Stimulated activated CD4-positive, alpha-beta T cell treated with anti-CD3 and anti-CD28 coated beads, TNF-alpha, amount 100 ng/mL, for 48 hours (primary cell): ENCODE measurements at regions not wholly inside any gene's neighbourhood (a gene's known extent, or its start where the extent isn't known, plus 50 kb on each side); places are given as distances from the start of the nearest gene placed in this dataset.

Experiments used
- DNase-seq, 3 donors: peaks; one replicate each; pipeline ENCODE4 v3.0.0-alpha.2; 2020; ENCODE audit warnings: low read depth in 3 of 3

DNA sequence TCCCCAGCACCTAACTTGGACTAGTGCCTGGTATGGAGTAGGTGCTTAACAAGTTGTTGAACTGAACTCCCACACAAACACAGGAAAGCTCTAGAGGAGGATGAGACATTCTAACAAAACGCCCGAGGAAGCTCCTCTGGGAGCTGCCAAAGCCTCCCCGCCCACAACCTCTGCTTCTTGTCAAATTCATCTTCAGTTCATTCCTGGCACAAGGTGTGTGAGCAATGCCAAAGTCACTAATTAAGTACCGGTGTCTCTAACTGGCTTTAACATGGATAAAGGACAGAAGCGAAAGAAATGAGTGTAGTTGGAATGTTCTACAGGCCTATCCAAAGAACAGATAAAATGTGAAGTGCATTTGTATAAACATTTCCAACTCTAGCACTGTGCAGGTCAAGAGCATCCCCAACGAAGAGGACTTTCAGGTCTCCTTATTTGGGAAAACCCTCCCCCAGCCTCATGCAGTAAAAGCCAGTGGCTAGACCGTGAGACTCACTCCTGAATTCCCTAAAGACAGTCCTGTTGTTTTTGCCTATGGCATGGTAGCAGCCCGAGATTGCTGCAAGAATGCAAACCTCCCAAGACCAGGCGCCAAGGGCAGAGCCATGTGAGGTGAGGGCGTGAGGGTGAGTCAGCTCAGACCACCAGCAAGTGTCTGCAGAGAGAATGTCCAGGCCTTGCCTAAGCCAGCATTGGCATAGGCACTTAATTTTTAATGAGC, 72.2 kb upstream of the KLF3 start:
- no peak for DNase-seq

DNA sequence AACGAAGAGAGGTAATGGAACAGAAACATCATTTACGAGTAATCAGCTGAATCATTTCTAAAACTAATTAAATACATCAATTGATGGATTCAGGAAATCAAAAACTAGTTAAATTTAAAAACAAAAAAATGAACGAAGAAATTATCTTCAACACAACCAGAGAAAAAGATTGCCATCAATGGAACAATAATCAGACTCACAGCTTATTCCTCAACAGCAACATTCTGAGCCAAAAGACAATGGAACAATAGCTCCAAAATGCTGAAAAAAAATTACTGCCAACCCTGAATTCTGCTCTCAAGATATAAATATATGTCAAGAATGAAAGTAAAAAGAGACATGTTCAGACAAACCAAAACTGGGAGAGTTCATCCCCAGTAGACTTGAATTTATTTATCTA, 65.5 kb upstream of the KLF3 start:
- DNase-seq, result no peak

DNA sequence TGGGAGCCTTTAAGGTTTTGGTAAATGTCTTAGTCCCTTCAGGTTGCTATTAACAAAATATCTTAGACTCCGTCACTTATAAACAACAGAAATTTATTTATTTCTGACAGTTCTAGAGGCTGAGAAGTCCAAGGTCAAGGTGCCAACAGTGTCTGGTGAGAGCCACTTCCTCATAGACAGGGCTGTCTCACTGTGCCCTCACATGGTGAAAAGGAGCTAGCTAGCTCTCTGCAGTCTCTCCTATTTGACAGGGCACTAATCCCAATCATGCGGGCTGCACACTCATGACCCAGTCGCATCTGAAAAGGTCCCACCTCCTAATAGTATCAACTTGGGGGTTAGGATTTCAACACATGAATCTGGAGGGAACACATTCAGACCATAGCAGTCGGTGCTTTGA, 63.4 kb upstream of the KLF3 start:
- no peak for DNase-seq

DNA sequence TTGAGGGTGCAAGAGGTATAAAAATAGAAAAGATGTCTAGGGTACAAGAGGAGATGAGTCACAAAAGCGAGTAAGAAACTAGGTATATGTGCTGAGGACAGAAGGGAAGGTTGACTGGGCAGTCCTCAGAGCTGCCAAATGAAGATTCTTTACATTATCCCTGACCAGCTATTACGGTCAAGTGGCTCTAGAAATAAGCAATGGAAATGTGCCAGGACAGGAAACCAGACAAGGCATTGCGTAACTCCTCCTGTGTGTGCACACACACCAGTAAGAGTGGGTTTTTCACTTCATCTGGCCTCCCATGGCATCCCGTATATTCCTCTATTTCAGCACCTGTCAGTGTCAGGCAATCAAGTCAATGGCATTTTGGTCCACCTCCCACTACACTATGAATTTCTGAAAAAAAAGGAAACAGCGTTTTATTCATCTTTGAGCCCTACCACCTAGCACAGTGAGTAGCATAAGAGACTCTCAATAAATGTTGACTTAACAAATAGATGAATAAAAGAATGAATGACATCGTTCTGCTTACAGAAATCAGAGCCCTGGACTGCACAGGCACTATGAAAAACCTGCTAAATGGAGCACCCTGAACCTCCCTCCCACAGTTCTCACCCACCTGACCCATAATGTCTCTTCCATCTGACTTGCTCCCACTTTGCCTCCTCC, 62.6 kb upstream of the KLF3 start:
- no peak for DNase-seq

DNA sequence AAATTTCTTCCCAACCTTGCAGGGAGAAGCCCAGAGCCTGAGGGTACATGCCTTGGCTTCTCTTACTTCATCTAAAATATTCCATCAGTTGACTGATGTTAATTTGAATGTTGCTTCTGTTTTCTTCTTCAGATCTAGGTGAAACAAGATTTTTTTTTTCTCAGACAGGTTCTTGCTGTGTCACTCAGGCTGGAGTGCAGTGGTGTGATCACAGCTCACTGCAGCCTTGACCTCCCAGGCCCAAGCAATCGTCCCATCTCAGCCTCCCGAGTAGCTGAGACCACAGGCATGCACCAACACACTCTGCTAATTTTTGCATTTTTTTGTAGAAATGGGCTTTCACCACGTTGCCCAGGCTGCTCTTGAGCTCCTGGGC, 62.1 kb upstream of the KLF3 start:
- no peak for DNase-seq

DNA sequence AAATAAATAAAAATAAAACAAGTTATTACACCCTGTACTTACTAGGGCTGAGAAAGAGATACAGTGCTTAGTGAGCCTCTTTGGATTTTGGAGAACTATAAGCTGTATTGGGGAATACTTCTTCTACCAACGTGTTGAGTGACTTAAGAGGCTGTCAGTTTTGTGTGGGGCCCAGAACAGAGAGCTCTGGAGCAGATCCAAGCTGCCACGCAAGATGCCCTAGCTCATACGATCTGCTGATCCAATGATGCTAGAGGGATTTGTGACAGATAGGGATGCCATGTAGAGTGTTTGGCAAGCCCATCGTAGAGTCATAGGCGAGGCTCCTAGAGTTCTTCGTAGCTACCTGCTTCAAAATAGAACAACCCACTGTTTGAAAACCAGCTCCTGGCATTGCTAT, 60.3 kb upstream of the KLF3 start:
- no peak for DNase-seq

DNA sequence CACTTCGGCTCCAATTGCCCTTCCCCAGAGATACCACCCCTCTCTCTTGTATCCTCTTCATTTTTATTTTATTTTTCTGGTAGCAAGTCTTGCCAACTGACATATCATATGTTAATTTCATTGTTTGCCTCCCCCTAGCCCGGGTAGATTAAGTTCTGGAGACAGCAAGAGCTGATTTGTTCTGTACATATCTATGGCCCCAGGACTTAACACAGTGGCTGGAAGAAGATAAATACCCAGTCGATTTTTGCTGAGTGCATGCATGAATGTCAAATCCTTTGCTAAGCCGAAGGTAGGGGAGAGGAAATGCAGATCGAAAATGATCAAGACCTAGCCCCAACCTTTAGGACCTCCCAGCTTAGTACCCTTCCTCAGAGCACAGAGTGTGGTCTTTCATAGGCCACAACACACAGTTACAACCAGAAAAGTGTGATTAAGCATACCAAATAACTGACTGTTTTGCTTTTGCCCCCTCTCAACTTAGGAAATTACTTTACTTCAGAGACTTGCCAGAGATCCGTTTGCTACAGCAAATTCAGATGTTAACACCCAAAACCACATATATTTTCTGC, 58.7 kb upstream of the KLF3 start:
- DNase-seq, result no peak

DNA sequence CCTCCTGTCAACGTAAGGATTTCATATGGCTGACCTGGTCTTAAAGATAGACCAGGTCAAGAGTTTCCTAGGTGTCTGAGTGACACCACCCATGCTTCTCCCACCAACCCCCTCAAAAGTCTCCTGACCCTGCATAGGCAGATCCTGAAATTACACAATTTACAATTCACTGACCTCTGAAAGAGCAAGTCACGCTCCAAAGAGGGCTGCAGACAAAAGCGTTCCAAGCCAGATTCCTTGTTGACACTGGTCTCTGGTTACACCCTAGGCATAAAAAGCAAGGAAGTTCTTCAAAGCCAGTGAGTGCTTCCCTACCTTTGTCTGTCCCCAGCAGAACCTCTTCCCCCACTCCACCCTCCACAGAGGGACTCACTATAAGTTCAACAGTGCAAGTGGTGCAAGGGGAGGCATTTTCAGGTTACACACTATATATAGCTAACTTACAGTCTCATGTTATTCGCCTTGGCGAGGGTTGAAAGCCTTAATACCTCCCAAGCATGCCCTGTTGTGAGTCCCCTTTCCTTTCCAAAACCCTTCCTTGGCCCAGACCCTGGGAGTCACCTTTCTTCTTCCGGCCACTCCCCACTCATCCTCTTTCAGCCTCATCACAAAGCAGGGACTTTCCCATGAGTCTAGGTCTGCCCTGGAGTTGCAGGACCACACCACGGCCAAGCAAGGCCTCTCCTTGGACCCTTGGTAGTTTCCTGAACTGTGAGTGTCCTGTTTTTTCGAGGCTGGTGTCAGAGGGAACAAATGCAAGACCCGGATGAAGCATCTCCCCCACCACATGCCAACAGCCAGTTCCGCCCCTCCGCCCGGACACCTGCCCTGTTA, 58.0 kb upstream of the KLF3 start:
- DNase-seq, result no peak

DNA sequence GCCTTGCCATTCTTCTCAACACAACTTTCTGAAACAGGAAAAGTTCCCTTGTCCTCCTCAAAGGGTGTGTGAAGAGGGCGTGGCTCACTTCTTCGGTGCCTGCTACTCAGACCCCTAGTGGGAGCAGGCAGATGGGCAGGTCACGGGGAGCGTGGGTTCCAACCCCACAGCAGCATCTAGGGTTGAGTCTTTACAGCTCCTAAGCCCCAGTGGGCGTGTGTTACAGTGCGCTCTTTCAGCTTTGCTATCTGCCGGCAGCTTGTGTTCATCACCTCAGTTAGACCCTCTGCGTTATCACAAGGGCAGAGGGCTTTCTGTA, 57.5 kb upstream of the KLF3 start:
- no peak for DNase-seq

DNA sequence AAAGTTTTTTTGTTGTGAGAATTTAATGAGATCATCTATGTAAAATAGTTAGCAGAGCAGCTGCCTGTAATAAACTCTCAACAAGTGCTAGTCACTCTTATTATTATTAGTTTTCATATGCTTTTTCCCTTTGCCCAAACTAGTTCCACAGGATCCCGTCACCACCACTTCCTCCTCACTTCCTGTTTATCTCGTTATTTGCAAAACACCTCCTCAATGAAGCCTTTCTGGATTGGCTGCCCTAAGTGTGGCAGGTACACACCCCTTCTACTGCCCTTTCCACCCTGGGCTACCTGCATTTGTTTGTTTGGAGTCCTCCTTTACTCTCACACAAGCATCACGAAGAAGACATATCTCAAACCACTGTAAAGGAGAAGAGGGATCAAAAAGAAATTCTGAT, 54.4 kb upstream of the KLF3 start:
- no peak for DNase-seq

DNA sequence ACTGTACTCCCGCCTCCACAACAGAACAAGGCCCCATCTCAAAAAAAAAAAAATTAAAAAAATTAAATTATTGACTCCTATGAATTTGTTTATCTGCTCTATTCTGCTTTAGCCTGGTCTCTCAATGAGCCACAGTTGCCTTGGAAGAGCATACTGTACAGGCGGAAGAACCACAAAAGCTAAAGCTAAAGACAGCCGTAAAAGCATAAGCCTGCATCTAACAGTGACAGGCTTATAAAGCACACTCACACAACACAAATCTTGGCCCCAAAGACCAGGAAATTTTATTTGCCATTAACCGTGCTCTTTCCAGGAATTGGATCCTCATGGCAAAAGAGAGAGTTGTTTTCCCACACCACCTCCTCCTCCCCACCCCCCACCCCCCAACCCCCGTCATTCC, 53.5 kb upstream of the KLF3 start:
- no peak for DNase-seq

DNA sequence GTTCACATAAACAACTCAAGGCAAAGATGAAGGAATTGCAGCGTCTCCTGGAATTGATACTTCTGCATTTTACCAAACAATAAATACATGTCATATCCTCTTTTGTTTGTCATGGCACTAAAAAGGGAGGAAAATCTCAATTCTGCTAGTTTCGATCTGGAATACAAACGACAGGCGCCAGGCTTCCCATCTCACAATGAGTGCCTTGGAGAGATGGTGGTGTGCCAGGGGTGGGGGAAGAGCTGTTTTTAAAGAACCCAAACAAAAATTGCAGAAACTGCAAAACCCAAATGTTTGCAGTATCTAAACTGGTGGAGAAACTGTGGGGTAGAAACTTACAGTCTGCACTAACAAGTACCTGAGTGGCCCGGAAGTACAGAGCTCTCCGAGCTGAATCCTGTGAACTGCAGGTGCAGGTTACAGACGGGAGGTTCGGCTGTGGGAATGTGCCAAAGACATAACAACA, 53.0 kb upstream of the KLF3 start:
- no peak for DNase-seq

DNA sequence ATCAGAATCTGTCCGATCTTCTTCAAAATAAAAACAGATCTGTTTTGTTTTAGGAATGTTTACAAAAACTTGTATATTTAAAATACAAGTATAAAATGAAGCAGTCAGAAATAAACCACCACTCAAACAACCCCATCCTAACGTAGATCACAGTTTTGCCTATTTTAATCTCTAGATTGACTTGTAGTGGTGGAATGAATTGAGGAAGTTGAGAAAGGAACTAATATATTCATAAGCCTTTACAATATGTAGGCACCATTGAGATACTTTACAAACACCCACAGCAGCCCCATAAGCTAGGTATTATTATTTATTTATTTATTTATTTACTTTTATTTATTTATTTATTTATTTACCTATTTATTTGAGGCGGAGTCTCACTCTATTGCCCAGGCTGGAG, 52.3 kb upstream of the KLF3 start:
- no peak for DNase-seq

DNA sequence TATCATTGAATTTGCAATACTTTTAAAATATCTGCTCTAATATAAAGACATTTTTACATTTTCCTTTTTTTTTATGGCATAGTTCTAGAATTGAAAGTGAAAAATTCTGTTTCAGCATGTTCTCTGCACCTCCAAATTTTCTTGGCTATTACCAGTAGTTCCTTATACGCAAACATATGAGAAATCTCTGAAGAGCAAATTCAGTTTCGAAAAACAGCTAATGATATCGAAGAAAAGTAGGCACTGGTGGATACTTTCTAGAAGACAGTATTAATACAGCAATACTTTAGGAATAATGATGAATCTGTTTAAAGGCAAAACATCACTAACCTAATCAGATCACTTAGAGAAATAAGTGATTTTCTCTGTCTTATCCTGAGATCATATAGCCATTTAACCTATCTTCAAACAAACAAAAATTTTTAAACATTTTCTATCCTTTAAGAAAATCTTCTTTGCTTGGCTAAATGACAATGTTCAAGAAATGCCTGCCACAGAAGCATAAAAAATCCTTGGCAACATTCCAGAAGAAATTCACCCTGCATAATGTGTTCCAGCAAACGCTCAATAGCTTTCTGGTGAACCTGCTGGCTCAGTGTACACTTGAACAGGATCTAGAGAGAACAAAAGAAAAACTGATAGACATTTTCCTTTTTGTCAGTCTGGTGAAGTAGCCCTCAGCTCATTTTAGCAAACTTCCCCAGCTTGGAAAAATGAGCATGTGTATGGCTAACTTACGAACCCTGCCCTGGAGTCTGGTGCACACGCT, 51.2 kb upstream of the KLF3 start:
- DNase-seq, result no peak
